Activated CD4-positive, alpha-beta T cell treated with anti-CD3 and anti-CD28 coated beads, Interleukin-2, amount 10 ng/mL, durations not matched to agents 7 days and 5 days (primary cell): ENCODE measurements at regions not wholly inside any gene's neighbourhood (a gene's known extent, or its start where the extent isn't known, plus 50 kb on each side); places are given as distances from the start of the nearest gene placed in this dataset.
"Not testable (repeated sequence)": the region's sequence is repeated elsewhere in the genome, so short reads cannot be mapped to it uniquely, and the experiment has no call there.

Experiments
- CTCF ChIA-PET: fragments of 350-600 bp; sonication (Branson Sonifier 250); formaldehyde crosslinking; loops from one replicate; lab custom pipeline; 2021; ENCODE audit warnings: antibody characterized with exemption; lab: Charles Lee
- POLR2A ChIA-PET: fragments of 350-600 bp; sonication (Branson Sonifier 250); formaldehyde crosslinking; loops from one replicate; lab custom pipeline; 2021; ENCODE audit warnings: antibody characterized with exemption; lab: Charles Lee
- DNase-seq: peaks from one replicate; pipeline ENCODE4 v3.0.0-alpha.2; 2020
- H3K27ac Mint-ChIP-seq: one replicate; pipeline ENCODE4 v1.8.0; 2021; ENCODE audit warnings: mild to moderate bottlenecking, moderate library complexity, mixed read lengths
- H3K27me3 Mint-ChIP-seq: one replicate; pipeline ENCODE4 v1.8.0; 2021; ENCODE audit warnings: mixed read lengths
- H3K36me3 Mint-ChIP-seq: one replicate; pipeline ENCODE4 v1.8.0; 2021; ENCODE audit warnings: low read depth, mixed read lengths
- H3K4me1 Mint-ChIP-seq: one replicate; pipeline ENCODE4 v1.8.0; 2021; ENCODE audit warnings: mixed read lengths
- H3K4me3 Mint-ChIP-seq: one replicate; pipeline ENCODE4 v1.8.0; 2021; ENCODE audit warnings: mild to moderate bottlenecking, moderate library complexity, mixed read lengths
- H3K9me3 Mint-ChIP-seq: one replicate; pipeline ENCODE4 v1.8.0; 2021; ENCODE audit warnings: mixed read lengths

- no peak overlapping the region for H3K27ac Mint-ChIP-seq
- H3K4me3 Mint-ChIP-seq, result no peak overlapping the region
- ChIA-PET POLR2A (no interaction called here), CTCF (interaction anchor here (1.0 kb wide), 1 partner anchor 8 kb away, joined by 3 read pairs; no protein-coding TSS in a partner anchor)
- H3K27me3 Mint-ChIP-seq, result no peaks in the 10 kb centered on the region
- no peaks in the 10 kb centered on the region for H3K9me3 Mint-ChIP-seq
- H3K36me3 Mint-ChIP-seq, result no peaks in the 10 kb centered on the region
- no peaks in the 10 kb centered on the region for H3K4me1 Mint-ChIP-seq
- no peak for DNase-seq
Measured at GRCh38 chrX:13412208-13412600, 92.4 kb upstream of the ATXN3L start.

GRCh38 chrX:13411496-13412207, 91.8 kb upstream of the ATXN3L start:
- ChIA-PET CTCF (interaction anchor here (1.0 kb wide), 1 partner anchor 8 kb away, joined by 3 read pairs; no protein-coding TSS in a partner anchor), POLR2A (no interaction called here)
- Mint-ChIP-seq H3K36me3 (no peaks in the 10 kb centered on the region), H3K27ac (no peak overlapping the region), H3K9me3 (no peaks in the 10 kb centered on the region), H3K4me3 (no peak overlapping the region), H3K4me1 (no peaks in the 10 kb centered on the region), H3K27me3 (no peaks in the 10 kb centered on the region)
- no peak for DNase-seq

- H3K27ac Mint-ChIP-seq, H3K9me3 Mint-ChIP-seq, CTCF ChIA-PET: not testable (repeated sequence)
Measured at GRCh38 chrX:13408599-13408998, 88.7 kb upstream of the ATXN3L start.

GRCh38 chrX:13404777-13405176, 84.9 kb upstream of the ATXN3L start:
- CTCF ChIA-PET, H3K4me3 Mint-ChIP-seq, DNase-seq, H3K27me3 Mint-ChIP-seq, POLR2A ChIA-PET, H3K9me3 Mint-ChIP-seq, H3K36me3 Mint-ChIP-seq, H3K4me1 Mint-ChIP-seq, H3K27ac Mint-ChIP-seq: not testable (repeated sequence)

More at GRCh38 chrX:13408599-13408998, 88.7 kb upstream of the ATXN3L start:
- DNase-seq, POLR2A ChIA-PET, H3K27me3 Mint-ChIP-seq, H3K4me3 Mint-ChIP-seq, H3K36me3 Mint-ChIP-seq, H3K4me1 Mint-ChIP-seq: not testable (repeated sequence)

GRCh38 chrX:13404364-13404763, 84.5 kb upstream of the ATXN3L start:
- POLR2A ChIA-PET, result no interaction called here
- no peak overlapping the region for H3K27ac Mint-ChIP-seq
- no peak for DNase-seq
- no peak overlapping the region for H3K4me3 Mint-ChIP-seq
- no peaks in the 10 kb centered on the region for H3K4me1 Mint-ChIP-seq
- H3K36me3 Mint-ChIP-seq, result no peaks in the 10 kb centered on the region
- CTCF ChIA-PET, result no interaction called here
- H3K9me3 Mint-ChIP-seq, result peaks cover 4% of the 10 kb centered on the region
- H3K27me3 Mint-ChIP-seq, result no peaks in the 10 kb centered on the region

GRCh38 chrX:13401724-13402123, 81.9 kb upstream of the ATXN3L start:
- CTCF ChIA-PET, result interaction anchor here (1.2 kb wide), 1 partner anchor 12 kb away, joined by 3 read pairs; no protein-coding TSS in a partner anchor
- no peaks in the 10 kb centered on the region for H3K36me3 Mint-ChIP-seq
- DNase-seq, result no peak
- POLR2A ChIA-PET, result no interaction called here
- no peaks in the 10 kb centered on the region for H3K4me1 Mint-ChIP-seq
- no peaks in the 10 kb centered on the region for H3K27me3 Mint-ChIP-seq
- H3K4me3 Mint-ChIP-seq, result no peak overlapping the region
- H3K27ac Mint-ChIP-seq, result no peak overlapping the region
- peaks cover 5% of the 10 kb centered on the region for H3K9me3 Mint-ChIP-seq

- H3K9me3 Mint-ChIP-seq, result peaks cover 4% of the 10 kb centered on the region
- no peaks in the 10 kb centered on the region for H3K36me3 Mint-ChIP-seq
- no peak overlapping the region for H3K27ac Mint-ChIP-seq
- CTCF ChIA-PET, result no interaction called here
- no peak overlapping the region for H3K4me3 Mint-ChIP-seq
- no peak for DNase-seq
- POLR2A ChIA-PET, result no interaction called here
- peaks cover 2% of the 10 kb centered on the region for H3K4me1 Mint-ChIP-seq
- no peaks in the 10 kb centered on the region for H3K27me3 Mint-ChIP-seq
Measured at GRCh38 chrX:13398839-13399238, 79.0 kb upstream of the ATXN3L start.

- DNase-seq, result no peak
- Mint-ChIP-seq H3K27me3 (no peaks in the 10 kb centered on the region), H3K36me3 (no peaks in the 10 kb centered on the region), H3K27ac (no peak overlapping the region), H3K4me3 (no peak overlapping the region), H3K4me1 (peaks cover 2% of the 10 kb centered on the region), H3K9me3 (peaks cover 4% of the 10 kb centered on the region)
- ChIA-PET CTCF (no interaction called here), POLR2A (no interaction called here)
Measured at GRCh38 chrX:13397878-13398818, 78.3 kb upstream of the ATXN3L start.

GRCh38 chrX:13396924-13397323, 77.1 kb upstream of the ATXN3L start:
- Mint-ChIP-seq H3K36me3 (no peaks in the 10 kb centered on the region), H3K9me3 (peaks cover 4% of the 10 kb centered on the region), H3K27me3 (no peaks in the 10 kb centered on the region), H3K4me1 (peaks cover 2% of the 10 kb centered on the region), H3K4me3 (no peak overlapping the region), H3K27ac (no peak overlapping the region)
- ChIA-PET CTCF (no interaction called here), POLR2A (no interaction called here)
- DNase-seq, result no peak

- Mint-ChIP-seq H3K27ac (no peak overlapping the region), H3K9me3 (peaks cover 2% of the 10 kb centered on the region), H3K36me3 (no peaks in the 10 kb centered on the region), H3K4me1 (peaks cover 1% of the 10 kb centered on the region), H3K4me3 (no peak overlapping the region), H3K27me3 (no peaks in the 10 kb centered on the region)
- CTCF ChIA-PET, result interaction anchor here (0.6 to 1.2 kb wide), 2 partner anchors 12 to 829 kb away, joined by 3 to 5 read pairs; no protein-coding TSS in a partner anchor
- POLR2A ChIA-PET, result no interaction called here
- no peak for DNase-seq
Measured at GRCh38 chrX:13389501-13389900, 69.6 kb upstream of the ATXN3L start.

GRCh38 chrX:13387666-13388494, 68.0 kb upstream of the ATXN3L start:
- no peak overlapping the region for H3K27ac Mint-ChIP-seq
- CTCF ChIA-PET, result no interaction called here
- POLR2A ChIA-PET, result interaction anchor here (0.6 kb wide), 1 partner anchor 1061 kb away, joined by 3 read pairs; no protein-coding TSS in a partner anchor
- peaks cover 2% of the 10 kb centered on the region for H3K9me3 Mint-ChIP-seq
- no peaks in the 10 kb centered on the region for H3K27me3 Mint-ChIP-seq
- DNase-seq, result no peak
- no peak overlapping the region for H3K4me3 Mint-ChIP-seq
- peaks cover 1% of the 10 kb centered on the region for H3K4me1 Mint-ChIP-seq
- H3K36me3 Mint-ChIP-seq, result no peaks in the 10 kb centered on the region

GRCh38 chrX:13386636-13387035, 66.8 kb upstream of the ATXN3L start:
- ChIA-PET CTCF (no interaction called here), POLR2A (no interaction called here)
- Mint-ChIP-seq H3K4me3 (no peak overlapping the region), H3K27ac (no peak overlapping the region), H3K36me3 (no peaks in the 10 kb centered on the region), H3K27me3 (no peaks in the 10 kb centered on the region), H3K9me3 (peaks cover 2% of the 10 kb centered on the region), H3K4me1 (peaks cover 1% of the 10 kb centered on the region)
- DNase-seq, result no peak
